ENCODE measurements at regions not wholly inside any gene's neighbourhood (a gene's known extent, or its start where the extent isn't known, plus 50 kb on each side); places are given as distances from the start of the nearest gene placed in this dataset.

- TF ChIP-seq, protein P1, sequence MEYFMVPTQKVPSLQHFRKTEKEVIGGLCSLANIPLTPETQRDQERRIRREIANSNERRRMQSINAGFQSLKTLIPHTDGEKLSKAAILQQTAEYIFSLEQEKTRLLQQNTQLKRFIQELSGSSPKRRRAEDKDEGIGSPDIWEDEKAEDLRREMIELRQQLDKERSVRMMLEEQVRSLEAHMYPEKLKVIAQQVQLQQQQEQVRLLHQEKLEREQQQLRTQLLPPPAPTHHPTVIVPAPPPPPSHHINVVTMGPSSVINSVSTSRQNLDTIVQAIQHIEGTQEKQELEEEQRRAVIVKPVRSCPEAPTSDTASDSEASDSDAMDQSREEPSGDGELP (IDR thresholded peaks at IDR 0.05; ENCODE audit: borderline replicate concordance, low read depth): no peak
- TF ChIP-seq ZNF800 (CRISPR knock-in tag; IDR thresholded peaks at IDR 0.05) (no peak), CTCF (CRISPR knock-in tag; IDR thresholded peaks at IDR 0.05) (no peak), ZNF543 (CRISPR knock-in tag; IDR thresholded peaks at IDR 0.05) (no peak), ZZZ3 (CRISPR knock-in tag; IDR thresholded peaks at IDR 0.05; ENCODE audit: borderline replicate concordance) (no peak), RFX5 (IDR thresholded peaks at IDR 0.05; ENCODE audit: low read depth, low read length) (no peak), ZNF207 (IDR thresholded peaks at IDR 0.05; ENCODE audit: borderline replicate concordance) (no peak), NFIC (IDR thresholded peaks at IDR 0.05; ENCODE audit: low read length) (no peak), SETDB1 (CRISPR knock-in tag; IDR thresholded peaks at IDR 0.05; ENCODE audit: borderline replicate concordance) (no peak), ZNF24 (IDR thresholded peaks at IDR 0.05) (no peak), DNMT1 (CRISPR knock-in tag; IDR thresholded peaks at IDR 0.05) (no peak)
Measured at GRCh38 chr16:17747081-17747756, 276.5 kb upstream of the XYLT1 start.

Measured in HepG2 (cell line).